Panc1 (cell line): ENCODE measurements at regions not wholly inside any gene's neighbourhood (a gene's known extent, or its start where the extent isn't known, plus 50 kb on each side); places are given as distances from the start of the nearest gene placed in this dataset.

Source experiments
- ATAC-seq: fragments of 200-7000 bp; cut with Tn5 transposase; 2 replicates; pipeline ENCODE4 v1.9.1; 2020; ENCODE audit warnings: mild to moderate bottlenecking, moderate library complexity
- BruUV-seq: library from RNA; stranded (reverse); fragments of 400-500 nt; replicated peaks from 2 replicates; lab custom pipeline; 2021; lab: Mats Ljungman, UMichigan
- CTCF ChIA-PET: fragments of 300-600 bp; sonication (Branson Sonifier 250); formaldehyde crosslinking; loops from one replicate; lab custom pipeline; 2022; ENCODE audit warnings: antibody characterized with exemption; lab: Charles Lee
- POLR2A ChIA-PET: fragments of 300-600 bp; sonication (Branson Sonifier 250); formaldehyde crosslinking; loops from one replicate; lab custom pipeline; 2022; ENCODE audit warnings: antibody characterized with exemption; lab: Charles Lee
- DNase-seq: peaks from one replicate; pipeline ENCODE4 v3.0.0-alpha.2; 2010; ENCODE audit warnings: low read depth, low spot score
- H3K27ac ChIP-seq: 2 replicates; pipeline ENCODE4 v1.5.1; 2011; ENCODE audit warnings: mild to moderate bottlenecking, low read length, inconsistent platforms
- H3K27me3 ChIP-seq: fragments of 200-500 bp; sonication (Bioruptor generic); 2 replicates; pipeline ENCODE4 v1.6.0; 2014; ENCODE audit warnings: low read length, inconsistent platforms; ENCODE audit not compliant: control insufficient read depth, insufficient read depth
- H3K36me3 ChIP-seq: fragments of 200-500 bp; sonication (Bioruptor generic); 2 replicates; pipeline ENCODE4 v1.5.1; 2014; ENCODE audit warnings: inconsistent platforms, mild to moderate bottlenecking, low read length, moderate library complexity; ENCODE audit not compliant: control insufficient read depth, insufficient read depth
- H3K4me1 ChIP-seq: 2 replicates; pipeline ENCODE4 v1.5.1; 2011; ENCODE audit warnings: inconsistent platforms, mild to moderate bottlenecking, low read length, moderate library complexity; ENCODE audit not compliant: control insufficient read depth, insufficient read depth
- H3K4me3 ChIP-seq, 2 experiments: 2 replicates each; pipeline ENCODE4 v1.5.1; 2011 to 2012; ENCODE audit warnings: low read depth in 2 of 2, low read length in 2 of 2, mild to moderate bottlenecking in 2 of 2, inconsistent platforms in 1 of 2, moderate library complexity in 1 of 2
- H3K9me3 ChIP-seq: fragments of 200-500 bp; sonication (Bioruptor generic); 2 replicates; pipeline ENCODE4 v1.5.1; 2014; ENCODE audit warnings: low read depth, mild to moderate bottlenecking, inconsistent platforms, low read length, moderate library complexity; ENCODE audit not compliant: control insufficient read depth, insufficient read depth
- CTCF ChIP-seq: fragments of 450-650 bp; IDR thresholded peaks from 2 replicates; pipeline ENCODE4 v1.5.1; 2017; ENCODE audit warnings: mild to moderate bottlenecking
- POLR2AphosphoS5 ChIP-seq: IDR thresholded peaks from 2 replicates; pipeline ENCODE4 v1.6.1; 2012; ENCODE audit warnings: mild to moderate bottlenecking, low read depth, low read length, moderate library complexity
- REST ChIP-seq, 2 experiments: IDR thresholded peaks; 2 replicates each; pipeline ENCODE4 v1.6.1; 2011 to 2012; ENCODE audit warnings: low read depth in 2 of 2, control low read depth in 1 of 2, low read length in 1 of 2, mild to moderate bottlenecking in 1 of 2, moderate library complexity in 1 of 2; ENCODE audit not compliant: insufficient read depth in 1 of 2
- SIN3A ChIP-seq: IDR thresholded peaks from 2 replicates; pipeline ENCODE4 v1.6.1; 2012; ENCODE audit warnings: low read depth, mild to moderate bottlenecking, low read length, moderate library complexity, borderline replicate concordance; ENCODE audit not compliant: insufficient read depth
- TCF7L2 ChIP-seq: IDR thresholded peaks from 2 replicates; pipeline ENCODE4 v1.6.1; 2011; ENCODE audit warnings: mild to moderate bottlenecking, low read depth, low read length, inconsistent platforms
- in situ Hi-C: cut with HindIII; loops from 2 replicates; pipeline ENCODE4 v1.10.0; 2016; ENCODE audit warnings: low sequenced_read_pairs, low pct_unique_long_range_greater_than_20kb
- intact Hi-C: fragments of 100-400 bp; cut with micrococcal nuclease; formaldehyde crosslinking; loops from one replicate; pipeline ENCODE4 v1.10.0; 2022; ENCODE audit not compliant: unreplicated experiment

- BruUV-seq, result no TSS peak
- TF ChIP-seq TCF7L2 (no peak), REST (IDR thresholded peaks at IDR 0.05; ENCODE audit: insufficient read depth in 1 of 2, low read depth in 2 of 2, low read length in 1 of 2) (no peak), CTCF (no peak), POLR2AphosphoS5 (no peak), SIN3A (no peak)
- ATAC-seq, result no peak
- Histone ChIP-seq H3K27me3 (no peaks in the 10 kb centered on the region), H3K27ac (no peak overlapping the region), H3K4me1 (0 out of 2 replicates have a peak, but pooled peaks cover 5% of the 10 kb centered on the region), H3K4me3 (no peak overlapping the region), H3K9me3 (no peaks in the 10 kb centered on the region), H3K36me3 (no peaks in the 10 kb centered on the region)
- DNase-seq, result no peak
- POLR2A ChIA-PET, result no interaction called here
- in situ Hi-C loops, result no loop called here
- intact Hi-C loops, result no loop called here
- CTCF ChIA-PET, result no interaction called here
These were observed 62.5 kb upstream of the AFDN start for GRCh38 chr6:167764215-167764614.

- intact Hi-C loops, result no loop called here
- Histone ChIP-seq H3K27me3 (no peaks in the 10 kb centered on the region), H3K36me3 (no peaks in the 10 kb centered on the region), H3K4me1 (peaks cover 2% of the 10 kb centered on the region; the same call in 1 of the 2 replicates), H3K9me3 (no peaks in the 10 kb centered on the region), H3K4me3 (no peak overlapping the region), H3K27ac (no peak overlapping the region)
- ATAC-seq (no peak), DNase-seq (no peak)
- in situ Hi-C loops, result no loop called here
- ChIA-PET POLR2A (no interaction called here), CTCF (no interaction called here)
- TF ChIP-seq REST (IDR thresholded peaks at IDR 0.05; ENCODE audit: insufficient read depth in 1 of 2, low read depth in 2 of 2, low read length in 1 of 2) (no peak), POLR2AphosphoS5 (no peak), CTCF (no peak), TCF7L2 (no peak), SIN3A (no peak)
- BruUV-seq, result no TSS peak
These were observed 61.8 kb upstream of the AFDN start for GRCh38 chr6:167764713-167765479.
